GM12873 (cell line): ENCODE measurements at regions not wholly inside any gene's neighbourhood (a gene's known extent, or its start where the extent isn't known, plus 50 kb on each side); places are given as distances from the start of the nearest gene placed in this dataset.

Source experiments
- TF ChIP-seq, protein P1 (sequence below): IDR thresholded peaks from 2 replicates; pipeline ENCODE4 v1.5.1; 2012; ENCODE audit warnings: low read depth, mild to moderate bottlenecking, moderate library complexity, low read length, control low read depth; ENCODE audit not compliant: insufficient read depth; ENCODE audit errors: missing control alignments

DNA sequence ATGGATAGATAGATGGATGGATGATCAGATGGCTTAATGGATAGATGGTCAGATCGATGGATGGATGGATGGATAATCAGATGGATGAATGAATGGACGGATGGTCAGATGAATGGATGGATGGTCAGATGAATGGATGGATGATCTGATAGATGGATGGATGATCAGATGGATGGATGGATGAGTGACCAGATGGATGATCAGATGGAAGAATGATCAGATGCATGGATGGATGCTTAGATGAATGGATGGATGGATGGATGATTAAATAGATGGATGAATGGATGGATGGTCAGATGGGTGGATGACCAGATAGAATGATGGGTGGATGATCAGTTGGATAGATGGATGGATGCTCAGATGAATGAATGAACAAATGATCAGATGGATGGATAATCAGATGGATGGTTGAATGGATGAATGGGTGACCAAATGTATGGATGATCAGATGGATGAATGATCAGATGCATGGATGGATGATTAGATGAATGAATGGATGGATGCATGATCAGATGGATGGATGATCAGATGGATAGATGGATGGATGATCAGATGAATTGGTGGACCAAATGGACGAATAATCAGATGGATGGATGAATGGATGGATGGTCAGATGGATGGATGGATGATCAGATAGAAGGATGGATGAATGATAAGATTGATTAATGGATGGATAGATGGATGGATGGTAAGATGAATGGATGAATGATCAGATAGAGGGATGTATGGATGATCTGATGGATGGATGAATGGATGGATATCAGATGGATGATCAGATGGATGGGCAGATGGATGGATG is 205.1 kb downstream of the TEX29 start:
- TF ChIP-seq, protein P1, sequence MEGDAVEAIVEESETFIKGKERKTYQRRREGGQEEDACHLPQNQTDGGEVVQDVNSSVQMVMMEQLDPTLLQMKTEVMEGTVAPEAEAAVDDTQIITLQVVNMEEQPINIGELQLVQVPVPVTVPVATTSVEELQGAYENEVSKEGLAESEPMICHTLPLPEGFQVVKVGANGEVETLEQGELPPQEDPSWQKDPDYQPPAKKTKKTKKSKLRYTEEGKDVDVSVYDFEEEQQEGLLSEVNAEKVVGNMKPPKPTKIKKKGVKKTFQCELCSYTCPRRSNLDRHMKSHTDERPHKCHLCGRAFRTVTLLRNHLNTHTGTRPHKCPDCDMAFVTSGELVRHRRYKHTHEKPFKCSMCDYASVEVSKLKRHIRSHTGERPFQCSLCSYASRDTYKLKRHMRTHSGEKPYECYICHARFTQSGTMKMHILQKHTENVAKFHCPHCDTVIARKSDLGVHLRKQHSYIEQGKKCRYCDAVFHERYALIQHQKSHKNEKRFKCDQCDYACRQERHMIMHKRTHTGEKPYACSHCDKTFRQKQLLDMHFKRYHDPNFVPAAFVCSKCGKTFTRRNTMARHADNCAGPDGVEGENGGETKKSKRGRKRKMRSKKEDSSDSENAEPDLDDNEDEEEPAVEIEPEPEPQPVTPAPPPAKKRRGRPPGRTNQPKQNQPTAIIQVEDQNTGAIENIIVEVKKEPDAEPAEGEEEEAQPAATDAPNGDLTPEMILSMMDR = no peak

DNA sequence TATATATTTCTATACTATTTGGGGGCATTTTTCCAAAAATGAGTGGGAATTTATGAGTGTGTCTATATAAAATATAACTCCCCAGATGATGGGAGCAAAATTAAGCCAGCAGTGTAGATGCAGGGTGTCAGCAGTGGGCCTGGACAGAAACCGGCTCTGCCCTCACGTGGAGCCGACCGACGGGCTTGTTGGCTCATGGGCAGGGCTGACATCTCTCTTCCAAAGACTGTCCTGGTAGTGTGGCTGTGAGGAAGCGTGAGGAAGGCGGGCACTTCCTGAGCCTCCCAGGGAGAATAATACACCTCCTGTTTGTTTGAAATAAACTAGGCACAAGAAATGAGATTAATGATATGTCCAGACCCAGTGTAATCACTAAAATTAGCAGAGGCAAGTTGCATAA is 206.5 kb downstream of the TEX29 start:
- TF ChIP-seq, protein P1 = no peak

- TF ChIP-seq, protein P1 = no peak
Observed at GRCh38 chr13:111527614-111528229, 207.3 kb downstream of the TEX29 start.

DNA sequence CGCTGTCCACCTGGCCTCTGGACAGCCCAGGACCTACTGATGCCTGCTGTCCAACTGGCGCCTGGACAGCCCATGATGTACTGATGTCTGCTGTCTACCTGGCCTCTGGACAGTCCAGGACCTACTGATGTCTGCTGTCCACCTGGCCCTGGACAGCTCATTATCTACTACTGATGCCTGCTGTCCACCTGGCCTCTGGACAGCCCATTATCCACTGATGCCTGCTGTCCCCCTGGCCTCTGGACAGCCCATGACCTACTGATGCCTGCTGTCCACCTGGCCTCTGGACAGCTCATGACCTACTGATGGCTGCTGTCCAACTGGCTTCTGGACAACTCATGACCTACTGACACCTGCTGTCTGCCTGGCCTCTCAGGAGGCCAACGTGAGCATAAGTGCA is 208.1 kb downstream of the TEX29 start:
- TF ChIP-seq, protein P1 = no peak

- TF ChIP-seq, protein P1 = no peak
Observed at GRCh38 chr13:111530137-111530870, 209.9 kb downstream of the TEX29 start.

DNA sequence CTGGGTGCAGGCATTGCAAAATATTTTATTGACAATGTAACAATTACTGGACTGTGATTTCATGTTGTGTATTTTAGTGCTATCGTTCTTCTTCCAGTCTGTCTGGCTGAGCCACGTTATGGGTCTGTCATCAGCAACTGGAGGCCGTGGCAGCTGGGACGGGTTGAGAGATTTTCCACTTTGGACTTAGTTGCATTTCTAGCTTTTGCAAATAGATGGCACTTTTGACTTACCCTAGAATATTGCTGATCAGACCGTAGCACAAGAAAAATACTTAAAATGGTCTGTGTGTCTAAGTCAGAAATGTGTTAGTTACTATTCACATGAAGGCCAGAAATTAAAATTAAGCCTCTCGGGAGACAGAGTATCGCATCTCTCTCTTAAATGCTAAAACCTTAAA is 211.1 kb downstream of the TEX29 start:
- TF ChIP-seq, protein P1 = no peak

DNA sequence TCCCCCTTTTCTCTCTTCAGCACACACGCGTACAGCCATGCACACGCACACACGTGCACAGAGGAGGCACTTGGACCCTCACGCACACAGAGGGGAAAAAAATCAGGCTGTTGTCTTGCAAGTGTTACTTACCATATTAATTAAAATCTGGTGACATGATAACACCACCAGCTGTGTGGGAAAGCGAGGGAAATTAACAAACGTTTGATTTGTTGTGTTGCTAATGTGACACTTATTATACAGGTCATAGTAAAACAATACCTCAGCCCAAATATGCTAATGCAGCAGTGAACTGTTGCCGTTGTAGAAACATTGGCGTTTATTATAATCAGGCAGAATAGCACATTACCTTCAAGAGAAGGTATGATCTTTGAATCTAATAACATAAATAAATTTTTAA is 211.7 kb downstream of the TEX29 start:
- TF ChIP-seq, protein P1 = no peak
